Endothelial cell of hepatic sinusoid (primary cell): ENCODE measurements at regions not wholly inside any gene's neighbourhood (a gene's known extent, or its start where the extent isn't known, plus 50 kb on each side); places are given as distances from the start of the nearest gene placed in this dataset.

Experiments
- in situ Hi-C: cut with HindIII; loops from 2 replicates; pipeline ENCODE4 v1.10.0; 2017; ENCODE audit warnings: low sequenced_read_pairs

DNA sequence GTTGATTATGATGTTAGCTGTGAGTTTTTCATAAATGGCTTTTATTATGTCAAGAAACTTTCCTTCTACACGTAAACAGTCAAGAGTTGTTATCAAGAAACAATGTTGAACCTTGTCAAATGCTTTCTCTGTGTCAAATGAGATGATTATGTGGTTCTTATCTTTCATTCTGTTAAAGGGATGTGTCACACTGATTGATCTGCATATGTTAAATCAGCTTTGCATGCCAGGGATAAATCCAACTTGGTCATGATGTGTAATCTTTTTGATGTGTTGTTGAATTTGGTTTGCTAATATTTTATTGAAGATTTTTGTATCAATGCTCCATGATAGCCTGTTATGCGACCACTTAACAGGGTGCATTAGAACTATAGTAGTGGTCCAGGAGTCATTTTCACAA, 107.3 kb downstream of the C1QL2 start:
- in situ Hi-C loops: no loop called here

GRCh38 chr2:119049968-119050704, 108.1 kb downstream of the MARCO start:
- in situ Hi-C loops: no loop called here
